ENCODE measurements at regions not wholly inside any gene's neighbourhood (a gene's known extent, or its start where the extent isn't known, plus 50 kb on each side); places are given as distances from the start of the nearest gene placed in this dataset.

GRCh38 chr21:25396135-25396711, 211.1 kb downstream of the MRPL39 start:
- H3K27ac ChIP-seq, result no peak overlapping the region
- H3K36me3 ChIP-seq, result no peaks in the 10 kb centered on the region
- no peak for DNase-seq
- WGBS, 2 donors, result 82 to 83% methylated on average over 8 of the region's 8 CpGs
- no peaks in the 10 kb centered on the region for H3K27me3 ChIP-seq
- no peaks in the 10 kb centered on the region for H3K9me3 ChIP-seq
- no peaks in the 10 kb centered on the region for H3K4me1 ChIP-seq
- intact Hi-C loops (cut with DNase I), result no loop called here
- TF ChIP-seq POLR2AphosphoS5 (IDR thresholded peaks at IDR 0.05) (no peak), CTCF (IDR thresholded peaks at IDR 0.05) (no peak), POLR2A (IDR thresholded peaks at IDR 0.05) (no peak), EP300 (IDR thresholded peaks at IDR 0.05) (no peak)
- H3K4me3 ChIP-seq, result no peak overlapping the region

- H3K27ac ChIP-seq, result no peak overlapping the region
- H3K27me3 ChIP-seq, result no peaks in the 10 kb centered on the region
- intact Hi-C loops (cut with DNase I), result no loop called here
- no peak overlapping the region for H3K4me3 ChIP-seq
- TF ChIP-seq CTCF (IDR thresholded peaks at IDR 0.05) (no peak), POLR2AphosphoS5 (IDR thresholded peaks at IDR 0.05) (no peak), EP300 (IDR thresholded peaks at IDR 0.05) (no peak), POLR2A (IDR thresholded peaks at IDR 0.05) (no peak)
- H3K36me3 ChIP-seq, result no peaks in the 10 kb centered on the region
- no peaks in the 10 kb centered on the region for H3K4me1 ChIP-seq
- no peak for DNase-seq
- 69 to 85% methylated on average over 3 of the region's 3 CpGs for WGBS, 2 donors
- H3K9me3 ChIP-seq, result no peaks in the 10 kb centered on the region
Measured at GRCh38 chr21:25391777-25392176, 215.5 kb downstream of the MRPL39 start.

- intact Hi-C loops (cut with DNase I), result no loop called here
- H3K9me3 ChIP-seq, result no peaks in the 10 kb centered on the region
- H3K27ac ChIP-seq, result no peak overlapping the region
- no peaks in the 10 kb centered on the region for H3K4me1 ChIP-seq
- no peaks in the 10 kb centered on the region for H3K36me3 ChIP-seq
- TF ChIP-seq EP300 (IDR thresholded peaks at IDR 0.05) (no peak), POLR2A (IDR thresholded peaks at IDR 0.05) (no peak), POLR2AphosphoS5 (IDR thresholded peaks at IDR 0.05) (no peak), CTCF (IDR thresholded peaks at IDR 0.05) (no peak)
- H3K4me3 ChIP-seq, result no peak overlapping the region
- no peaks in the 10 kb centered on the region for H3K27me3 ChIP-seq
- DNase-seq, result no peak
Measured at GRCh38 chr21:25390701-25391100, 216.6 kb downstream of the MRPL39 start.

- WGBS, 2 donors, result 47 to 67% methylated on average over 3 of the region's 3 CpGs
- Histone ChIP-seq H3K4me1 (no peaks in the 10 kb centered on the region), H3K27me3 (no peaks in the 10 kb centered on the region), H3K36me3 (no peaks in the 10 kb centered on the region), H3K4me3 (no peak overlapping the region), H3K27ac (no peak overlapping the region), H3K9me3 (no peaks in the 10 kb centered on the region)
- intact Hi-C loops (cut with DNase I), result loop anchor here (5.0 kb wide), 2 partner anchors 490 to 1535 kb away; no protein-coding TSS in a partner anchor
- no peak for DNase-seq
- no peak for TF ChIP-seq EP300 (IDR thresholded peaks at IDR 0.05)
Measured at GRCh38 chr21:25387665-25388064, 219.6 kb downstream of the MRPL39 start.

- no peaks in the 10 kb centered on the region for H3K4me1 ChIP-seq
- TF ChIP-seq CTCF (IDR thresholded peaks at IDR 0.05), result peak; percentile 3 to 79 (median 48)
- no peak for TF ChIP-seq EP300 (IDR thresholded peaks at IDR 0.05)
- TF ChIP-seq POLR2A (IDR thresholded peaks at IDR 0.05), result no peak
- TF ChIP-seq POLR2AphosphoS5 (IDR thresholded peaks at IDR 0.05), result no peak
- intact Hi-C loops (cut with DNase I), result loop anchor here (5.0 kb wide), 2 partner anchors 489 to 1534 kb away; no protein-coding TSS in a partner anchor
- H3K27ac ChIP-seq, result no peak overlapping the region
- H3K4me3 ChIP-seq, result no peak overlapping the region
- H3K36me3 ChIP-seq, result no peaks in the 10 kb centered on the region
- no peaks in the 10 kb centered on the region for H3K9me3 ChIP-seq
- WGBS, 2 donors, result 8 to 15% methylated on average over 8 of the region's 8 CpGs
- no peak for DNase-seq
- H3K27me3 ChIP-seq, result no peaks in the 10 kb centered on the region
Measured at GRCh38 chr21:25385911-25386474, 221.3 kb downstream of the MRPL39 start.
